IMR-90 (cell line): ENCODE measurements at regions not wholly inside any gene's neighbourhood (a gene's known extent, or its start where the extent isn't known, plus 50 kb on each side); places are given as distances from the start of the nearest gene placed in this dataset.

Source experiments
- CHD1 ChIP-seq: IDR thresholded peaks from 2 replicates; pipeline ENCODE4 v1.6.1; 2012; ENCODE audit warnings: low read depth, low read length, improper control_type of control experiment
- MAZ ChIP-seq: IDR thresholded peaks from 2 replicates; pipeline ENCODE4 v1.6.1; 2012; ENCODE audit warnings: low read depth, mild to moderate bottlenecking, low read length, improper control_type of control experiment, moderate library complexity, borderline replicate concordance
- MXI1 ChIP-seq: IDR thresholded peaks from 2 replicates; pipeline ENCODE4 v1.6.1; 2012; ENCODE audit warnings: low read depth, mild to moderate bottlenecking, low read length, moderate library complexity, borderline replicate concordance
- SMC3 ChIP-seq: fragments of 150-350 bp; IDR thresholded peaks from 2 replicates; pipeline ENCODE4 v1.6.1; 2016; ENCODE audit warnings: low read depth, mild to moderate bottlenecking, antibody characterized with exemption, low read length, moderate library complexity
- TF ChIP-seq, protein P1 (sequence below): conservative IDR thresholded peaks from 2 replicates; pipeline ENCODE4 v1.5.1; 2012; ENCODE audit warnings: mild to moderate bottlenecking, low read depth, low read length, improper control_type of control experiment

DNA sequence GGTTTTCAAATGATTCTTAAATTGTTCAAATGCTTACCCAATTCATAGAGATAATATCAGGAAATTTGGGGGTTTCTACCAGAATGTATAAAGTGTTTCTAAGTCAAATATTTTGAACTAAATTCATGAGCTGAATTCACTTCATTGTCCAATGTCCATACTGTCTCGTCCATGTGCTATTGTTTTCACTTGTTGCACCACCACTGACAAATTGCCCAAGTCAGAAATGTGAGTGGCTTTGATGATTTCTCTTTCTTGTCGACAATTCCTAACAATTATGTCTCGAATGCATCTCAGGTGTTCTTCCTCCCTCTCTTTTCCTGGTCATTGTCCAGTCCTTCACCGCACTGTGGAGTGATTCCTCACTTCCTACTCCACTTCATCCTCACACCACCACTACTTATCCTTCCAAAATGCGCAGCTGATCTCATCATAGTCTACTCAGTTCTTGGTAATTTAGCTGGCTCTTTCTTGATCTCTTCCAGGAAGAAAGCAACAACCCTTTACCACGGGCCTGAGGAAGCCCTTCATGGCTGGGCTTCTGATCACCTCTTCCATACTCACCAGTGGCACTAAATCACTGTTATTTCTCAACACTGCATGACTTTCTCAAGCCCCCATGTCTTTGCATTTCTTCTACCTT lies 161.1 kb downstream of the FOXA2 start (continued):
- TF ChIP-seq, protein P1, sequence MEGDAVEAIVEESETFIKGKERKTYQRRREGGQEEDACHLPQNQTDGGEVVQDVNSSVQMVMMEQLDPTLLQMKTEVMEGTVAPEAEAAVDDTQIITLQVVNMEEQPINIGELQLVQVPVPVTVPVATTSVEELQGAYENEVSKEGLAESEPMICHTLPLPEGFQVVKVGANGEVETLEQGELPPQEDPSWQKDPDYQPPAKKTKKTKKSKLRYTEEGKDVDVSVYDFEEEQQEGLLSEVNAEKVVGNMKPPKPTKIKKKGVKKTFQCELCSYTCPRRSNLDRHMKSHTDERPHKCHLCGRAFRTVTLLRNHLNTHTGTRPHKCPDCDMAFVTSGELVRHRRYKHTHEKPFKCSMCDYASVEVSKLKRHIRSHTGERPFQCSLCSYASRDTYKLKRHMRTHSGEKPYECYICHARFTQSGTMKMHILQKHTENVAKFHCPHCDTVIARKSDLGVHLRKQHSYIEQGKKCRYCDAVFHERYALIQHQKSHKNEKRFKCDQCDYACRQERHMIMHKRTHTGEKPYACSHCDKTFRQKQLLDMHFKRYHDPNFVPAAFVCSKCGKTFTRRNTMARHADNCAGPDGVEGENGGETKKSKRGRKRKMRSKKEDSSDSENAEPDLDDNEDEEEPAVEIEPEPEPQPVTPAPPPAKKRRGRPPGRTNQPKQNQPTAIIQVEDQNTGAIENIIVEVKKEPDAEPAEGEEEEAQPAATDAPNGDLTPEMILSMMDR = no peak
- TF ChIP-seq CHD1 (no peak), MXI1 (no peak), MAZ (no peak), SMC3 (no peak)
